Astrocyte of the spinal cord (primary cell): ENCODE measurements at regions not wholly inside any gene's neighbourhood (a gene's known extent, or its start where the extent isn't known, plus 50 kb on each side); places are given as distances from the start of the nearest gene placed in this dataset.

Experiments used
- DNase-seq: peaks from one replicate; pipeline ENCODE4 v3.0.0; 2011; ENCODE audit warnings: low read depth, low spot score
- H3K4me3 ChIP-seq: 2 replicates; pipeline ENCODE4 v1.5.1; 2011; ENCODE audit warnings: low read depth, mild to moderate bottlenecking, low read length, moderate library complexity
- in situ Hi-C: cut with HindIII; loops from 2 replicates; pipeline ENCODE4 v1.10.0; 2017; ENCODE audit warnings: low sequenced_read_pairs
- TF ChIP-seq, protein P1 (sequence below): IDR thresholded peaks from 2 replicates; pipeline ENCODE4 v1.5.1; 2012; ENCODE audit warnings: low read depth, mild to moderate bottlenecking, low read length, inconsistent platforms

DNA sequence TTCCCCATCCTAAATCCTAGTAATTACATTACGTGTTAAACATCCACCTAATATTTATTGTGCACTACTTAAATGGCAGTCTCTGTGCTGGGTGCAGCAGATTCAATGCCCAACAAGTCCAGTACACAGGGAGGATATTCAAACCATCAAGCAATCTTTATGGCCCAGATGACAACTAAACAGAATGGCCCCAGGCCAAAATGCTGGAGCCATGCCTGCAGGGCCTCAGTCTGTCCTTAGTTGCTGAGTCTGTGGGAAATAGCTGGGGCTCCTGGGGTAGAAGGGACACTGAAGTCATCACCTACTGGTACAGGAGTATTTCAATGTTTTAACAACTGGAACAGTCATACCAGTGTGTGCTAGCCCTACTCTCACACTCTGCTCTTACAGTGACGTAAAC lies 153.5 kb downstream of the ZNF608 start:
- TF ChIP-seq, protein P1, sequence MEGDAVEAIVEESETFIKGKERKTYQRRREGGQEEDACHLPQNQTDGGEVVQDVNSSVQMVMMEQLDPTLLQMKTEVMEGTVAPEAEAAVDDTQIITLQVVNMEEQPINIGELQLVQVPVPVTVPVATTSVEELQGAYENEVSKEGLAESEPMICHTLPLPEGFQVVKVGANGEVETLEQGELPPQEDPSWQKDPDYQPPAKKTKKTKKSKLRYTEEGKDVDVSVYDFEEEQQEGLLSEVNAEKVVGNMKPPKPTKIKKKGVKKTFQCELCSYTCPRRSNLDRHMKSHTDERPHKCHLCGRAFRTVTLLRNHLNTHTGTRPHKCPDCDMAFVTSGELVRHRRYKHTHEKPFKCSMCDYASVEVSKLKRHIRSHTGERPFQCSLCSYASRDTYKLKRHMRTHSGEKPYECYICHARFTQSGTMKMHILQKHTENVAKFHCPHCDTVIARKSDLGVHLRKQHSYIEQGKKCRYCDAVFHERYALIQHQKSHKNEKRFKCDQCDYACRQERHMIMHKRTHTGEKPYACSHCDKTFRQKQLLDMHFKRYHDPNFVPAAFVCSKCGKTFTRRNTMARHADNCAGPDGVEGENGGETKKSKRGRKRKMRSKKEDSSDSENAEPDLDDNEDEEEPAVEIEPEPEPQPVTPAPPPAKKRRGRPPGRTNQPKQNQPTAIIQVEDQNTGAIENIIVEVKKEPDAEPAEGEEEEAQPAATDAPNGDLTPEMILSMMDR = no peak
- H3K4me3 ChIP-seq = no peak overlapping the region
- no peak for DNase-seq
- in situ Hi-C loops = no loop called here

DNA sequence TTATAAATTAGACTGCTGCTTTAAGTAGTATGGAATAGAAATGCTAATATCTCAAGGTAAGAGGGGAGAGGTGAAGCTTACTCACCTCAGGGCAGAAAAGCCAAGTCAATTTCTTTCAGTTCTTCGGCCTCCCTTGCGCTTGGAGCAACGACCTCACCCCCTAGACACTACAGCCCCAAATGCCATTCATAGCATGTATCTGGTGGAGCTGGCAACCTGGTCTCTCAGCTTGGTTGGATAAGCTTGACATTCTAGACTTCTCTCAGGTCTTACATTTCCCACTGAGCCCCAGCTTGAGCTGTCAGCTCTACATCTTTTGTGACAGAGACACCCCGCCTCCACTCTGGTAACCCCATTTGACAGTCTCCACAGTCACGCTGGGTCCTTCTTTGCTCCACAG lies 154.9 kb downstream of the ZNF608 start:
- no peak overlapping the region for H3K4me3 ChIP-seq
- no peak for DNase-seq
- TF ChIP-seq, protein P1 = no peak
- in situ Hi-C loops = no loop called here

DNA sequence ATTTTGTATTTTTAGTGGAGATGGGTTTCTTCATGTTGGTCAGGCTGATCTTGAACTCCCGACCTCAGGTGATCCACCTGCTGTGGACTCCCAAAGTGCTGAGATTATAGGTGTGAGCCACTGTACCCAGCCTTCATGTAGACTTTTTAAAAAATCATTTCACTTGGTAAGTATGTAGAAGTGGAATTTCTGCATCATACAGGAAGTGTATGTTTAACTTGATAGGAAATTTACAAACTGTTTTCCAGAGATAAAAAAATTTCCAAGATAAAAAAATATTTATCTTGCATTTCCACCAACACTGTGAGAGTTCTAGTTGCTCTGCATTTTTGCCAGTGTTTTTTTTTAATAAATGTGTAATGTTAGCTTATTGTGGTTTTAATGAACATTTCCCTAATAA lies 155.8 kb downstream of the ZNF608 start:
- TF ChIP-seq, protein P1 = no peak
- no peak overlapping the region for H3K4me3 ChIP-seq
- in situ Hi-C loops = no loop called here
- DNase-seq = no peak

DNA sequence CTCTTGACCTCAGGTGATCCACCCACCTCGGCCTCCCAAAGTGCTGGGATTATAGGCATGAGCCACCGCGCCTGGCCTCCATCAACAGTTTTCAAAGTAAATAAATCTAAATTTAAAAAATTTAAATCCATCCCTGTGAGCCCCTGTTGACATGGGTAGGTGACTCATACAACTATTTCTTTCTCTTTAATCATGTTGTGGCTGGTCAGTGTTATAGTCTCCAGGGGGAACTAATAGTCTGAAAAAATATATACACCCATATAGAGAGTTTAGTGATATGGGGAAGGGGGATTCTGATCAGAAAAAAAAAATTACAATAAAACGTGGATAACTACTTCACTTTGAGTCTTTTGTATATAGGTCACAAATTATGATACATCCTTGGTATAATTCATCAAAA lies 159.2 kb downstream of the ZNF608 start:
- no peak for DNase-seq
- TF ChIP-seq, protein P1 = no peak
- in situ Hi-C loops = no loop called here
- H3K4me3 ChIP-seq = no peak overlapping the region

DNA sequence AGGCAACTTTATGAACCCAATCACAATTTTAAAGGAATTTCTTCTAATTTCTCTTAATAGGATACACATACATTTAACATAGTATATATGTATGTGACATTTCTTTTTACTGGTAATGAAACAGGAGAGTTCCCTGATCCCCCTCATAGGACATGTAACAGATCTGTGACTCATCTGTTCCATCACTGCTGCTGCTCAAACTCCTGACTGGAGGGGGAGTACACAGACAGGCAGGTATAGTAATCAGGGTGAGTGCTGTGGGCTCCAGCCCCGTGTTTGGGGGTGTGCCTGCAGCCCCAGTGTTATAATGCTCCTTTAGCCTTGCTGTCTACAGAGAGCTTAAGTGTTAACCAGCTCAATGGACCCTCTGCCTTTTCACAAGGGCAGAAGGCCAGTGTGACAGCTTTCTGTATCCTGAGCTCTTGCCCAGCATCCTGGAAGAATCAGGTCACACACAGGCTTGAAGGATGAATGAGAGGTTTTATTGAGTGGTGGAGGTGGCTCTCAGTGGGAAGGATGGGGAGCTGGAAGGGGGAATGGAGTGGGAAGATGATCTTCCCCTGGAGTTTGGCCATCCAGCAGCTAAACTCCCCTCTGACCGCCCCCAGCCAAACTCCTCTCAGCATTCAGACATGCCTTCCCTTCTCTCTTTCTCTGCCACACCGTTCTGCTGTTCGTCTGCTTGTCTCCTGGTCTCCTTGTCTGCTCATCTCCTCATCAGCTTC lies 161.3 kb downstream of the ZNF608 start:
- TF ChIP-seq, protein P1 = no peak

DNA sequence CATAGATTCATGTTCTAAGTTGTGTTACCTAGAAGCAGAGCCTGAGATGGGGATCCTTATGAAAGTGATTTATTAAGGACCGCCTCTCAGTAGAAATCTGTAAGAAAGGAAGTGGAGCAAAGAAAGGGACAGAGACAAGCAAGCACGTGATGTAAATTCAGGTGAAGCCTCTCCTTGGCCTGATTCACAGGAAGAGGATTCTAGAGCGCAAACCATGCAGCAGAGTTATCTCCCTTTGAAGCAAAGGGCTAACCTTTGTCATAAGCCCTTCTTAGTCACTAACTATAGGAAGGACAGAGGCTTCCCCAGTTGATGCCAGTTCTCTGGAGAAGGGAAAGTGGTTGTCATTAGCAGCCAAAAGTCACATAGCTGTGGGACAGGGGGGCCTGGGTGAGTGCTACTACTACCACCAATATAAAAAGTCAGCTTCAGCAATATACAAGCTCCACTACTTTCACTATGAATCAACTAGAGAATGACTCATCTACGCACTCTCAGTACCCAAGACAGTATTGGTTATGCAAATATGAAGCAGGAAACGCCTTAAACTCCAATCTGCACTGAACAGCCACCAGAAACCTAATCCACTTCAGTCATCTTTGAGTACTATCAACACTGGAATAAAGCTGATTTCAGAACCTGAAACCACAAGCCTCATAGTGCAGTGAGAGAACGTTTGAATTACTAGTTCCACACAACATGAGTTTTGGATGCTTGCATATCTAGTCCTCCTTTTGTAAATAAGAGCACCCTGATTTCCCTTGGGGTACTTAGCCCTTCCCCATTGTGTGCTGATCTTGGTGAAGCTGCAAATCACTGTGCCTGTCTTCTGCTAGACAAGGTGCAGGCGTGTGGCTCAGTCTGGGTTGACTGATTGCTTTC lies 162.7 kb downstream of the ZNF608 start:
- no peak overlapping the region for H3K4me3 ChIP-seq
- in situ Hi-C loops = no loop called here
- TF ChIP-seq, protein P1 = no peak
- peak; percentile 90 for DNase-seq

More for the DNA sequence above, 161.3 kb downstream of the ZNF608 start:
- H3K4me3 ChIP-seq = no peak overlapping the region
- in situ Hi-C loops = no loop called here
- DNase-seq = no peak
